ENCODE measurements at regions not wholly inside any gene's neighbourhood (a gene's known extent, or its start where the extent isn't known, plus 50 kb on each side); places are given as distances from the start of the nearest gene placed in this dataset.
A peak's percentile ranks its signal among the peaks of the same experiment; 100 is the strongest.

DNA sequence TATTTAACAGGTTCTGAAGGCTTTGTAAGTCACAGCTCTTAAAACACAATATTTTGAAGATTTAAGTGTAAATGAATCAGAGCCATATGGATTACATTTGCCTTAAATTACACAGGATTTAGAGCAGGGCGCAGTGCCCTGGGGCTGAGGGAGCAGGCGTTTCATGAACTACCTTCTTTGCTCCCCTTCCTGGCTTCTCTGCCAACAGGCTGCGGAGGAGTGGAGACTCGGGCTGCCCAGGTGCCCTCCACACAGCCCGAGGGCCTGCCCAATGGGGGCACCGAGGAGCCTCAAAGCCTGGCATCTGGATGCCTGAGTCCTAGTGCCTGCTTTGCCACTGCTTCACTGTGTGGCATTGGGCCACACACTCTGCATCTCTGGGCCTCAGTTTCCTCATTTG is 90.6 kb upstream of the HAND1 start:
- no peak overlapping the region for H3K4me3 ChIP-seq (ENCODE audit: low read length)
- H3K27me3 ChIP-seq (replicated peaks; ENCODE audit: control insufficient read depth, insufficient read depth, low read length), result peaks cover 29% of the 10 kb centered on the region
- H3K36me3 ChIP-seq (ENCODE audit: control insufficient read depth, insufficient read depth, low read length, severe bottlenecking), result no peaks in the 10 kb centered on the region
- H3K9ac ChIP-seq (ENCODE audit: low read length), result no peak overlapping the region
- H3K9me3 ChIP-seq (ENCODE audit: control insufficient read depth, low read length), result no peaks in the 10 kb centered on the region
- H3K4me1 ChIP-seq (ENCODE audit: control insufficient read depth, insufficient read depth, low read length), result no peaks in the 10 kb centered on the region
- peak; percentile 18 for DNase-seq (ENCODE audit: low read depth)

DNA sequence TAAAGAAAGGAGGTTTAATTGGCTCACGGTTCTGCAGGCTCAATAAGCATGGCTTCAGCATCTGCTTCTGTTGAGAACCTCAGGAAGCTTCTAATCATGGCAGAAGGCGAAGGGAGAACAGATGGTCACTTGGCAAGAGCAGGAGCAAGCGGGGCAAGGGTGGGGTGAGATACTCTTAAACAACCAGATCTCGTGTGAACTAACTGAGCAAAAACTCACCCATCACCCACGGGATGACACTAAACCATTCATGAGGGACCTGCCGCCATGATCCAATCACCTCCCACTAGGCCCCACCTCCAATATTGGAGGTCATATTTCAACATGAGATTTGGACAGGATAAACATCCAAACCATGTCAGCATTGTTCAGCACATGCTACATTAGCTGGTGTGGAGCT is 89.1 kb upstream of the HAND1 start:
- no peaks in the 10 kb centered on the region for H3K36me3 ChIP-seq (ENCODE audit: control insufficient read depth, insufficient read depth, low read length, severe bottlenecking)
- H3K4me3 ChIP-seq (ENCODE audit: low read length), result no peak overlapping the region
- DNase-seq (ENCODE audit: low read depth), result no peak
- H3K27me3 ChIP-seq (replicated peaks; ENCODE audit: control insufficient read depth, insufficient read depth, low read length), result peaks cover 35% of the 10 kb centered on the region
- no peaks in the 10 kb centered on the region for H3K4me1 ChIP-seq (ENCODE audit: control insufficient read depth, insufficient read depth, low read length)
- H3K9me3 ChIP-seq (ENCODE audit: control insufficient read depth, low read length), result peaks cover 6% of the 10 kb centered on the region
- H3K9ac ChIP-seq (ENCODE audit: low read length), result no peak overlapping the region

DNA sequence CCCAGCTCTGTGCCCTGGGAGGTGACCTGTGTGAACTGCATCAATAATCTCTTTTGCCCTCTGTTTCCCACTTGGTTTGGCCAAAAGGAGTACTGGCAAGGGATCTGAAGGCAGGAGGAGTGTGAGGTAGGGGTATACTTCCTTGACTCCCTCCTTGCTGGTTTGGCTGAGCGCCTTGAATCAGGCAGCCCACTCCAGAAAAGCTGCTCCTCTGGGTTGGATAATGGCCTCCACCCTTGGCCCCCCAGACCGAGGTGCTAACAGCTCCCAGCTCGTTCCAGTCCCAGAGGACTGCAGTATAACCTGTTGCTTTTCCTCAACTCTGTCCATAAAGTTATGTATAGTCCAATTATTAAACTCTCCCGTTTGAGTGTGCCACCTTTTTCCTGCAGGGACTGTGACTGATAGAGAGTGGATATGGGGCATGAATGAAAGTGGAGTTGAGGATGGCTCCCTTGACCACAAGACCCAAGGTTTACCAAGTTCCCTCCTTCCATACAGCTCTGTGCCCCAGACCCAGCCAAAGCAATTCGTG is 88.2 kb upstream of the HAND1 start:
- H3K9ac ChIP-seq (ENCODE audit: low read length), result no peak overlapping the region
- no peak for DNase-seq (ENCODE audit: low read depth)

DNA sequence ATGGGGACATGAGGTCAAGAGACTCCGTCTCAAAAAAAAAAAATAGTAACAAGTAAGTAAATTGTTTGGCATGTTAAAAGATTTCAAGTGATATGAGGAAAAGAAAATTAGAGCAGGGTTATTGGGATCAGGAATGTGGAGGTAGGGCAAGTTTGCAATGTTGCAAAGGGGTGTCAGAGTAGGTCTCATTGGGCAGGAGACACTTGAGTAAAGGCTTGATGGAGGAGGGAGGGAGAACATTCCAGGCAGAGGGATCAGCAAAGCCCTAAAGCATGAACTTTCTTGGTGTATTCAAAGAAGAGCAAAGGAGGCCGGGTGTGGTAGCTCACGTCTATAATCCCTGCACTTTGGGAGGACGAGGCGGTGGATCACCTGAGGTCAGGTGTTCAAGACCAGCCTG is 87.1 kb upstream of the HAND1 start:
- DNase-seq (ENCODE audit: low read depth), result no peak
- H3K27me3 ChIP-seq (replicated peaks; ENCODE audit: control insufficient read depth, insufficient read depth, low read length), result peaks cover 30% of the 10 kb centered on the region

More for the DNA sequence above, 88.2 kb upstream of the HAND1 start:
- Histone ChIP-seq H3K9me3 (ENCODE audit: control insufficient read depth, low read length) (peaks cover 10% of the 10 kb centered on the region), H3K27me3 (replicated peaks; ENCODE audit: control insufficient read depth, insufficient read depth, low read length) (peaks cover 35% of the 10 kb centered on the region), H3K4me3 (ENCODE audit: low read length) (no peak overlapping the region), H3K36me3 (ENCODE audit: control insufficient read depth, insufficient read depth, low read length, severe bottlenecking) (no peaks in the 10 kb centered on the region), H3K4me1 (ENCODE audit: control insufficient read depth, insufficient read depth, low read length) (no peaks in the 10 kb centered on the region)

DNA sequence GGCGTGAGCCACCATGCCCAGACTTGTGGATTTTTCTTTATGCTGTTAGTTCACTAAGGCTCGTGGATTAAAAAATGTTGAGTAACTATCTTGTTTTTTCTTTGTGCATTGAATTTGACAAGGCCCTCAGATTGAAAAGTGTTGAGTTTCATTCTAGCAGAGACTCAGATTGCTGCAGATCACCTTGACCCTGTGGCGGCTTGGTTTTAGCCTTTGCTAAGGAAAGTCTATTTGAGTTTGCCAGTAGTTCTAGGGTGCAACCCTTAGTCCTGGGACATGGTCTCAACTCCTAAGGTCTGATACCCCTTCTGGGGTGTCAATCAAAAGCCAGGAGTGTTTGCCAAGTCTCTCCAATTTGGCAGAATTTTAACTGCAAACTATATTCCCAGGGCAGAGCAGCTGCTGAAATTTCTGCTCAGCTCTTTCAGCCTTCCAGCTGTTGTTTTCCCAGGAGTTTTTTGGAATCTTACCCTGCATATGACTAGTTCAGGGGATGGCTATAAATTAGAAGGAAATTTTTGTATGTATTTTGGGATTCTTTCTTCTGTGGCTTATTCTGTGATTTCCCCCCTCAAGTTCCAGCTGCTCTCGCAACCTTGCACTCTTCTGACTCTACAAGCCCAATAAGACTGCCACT is 84.3 kb upstream of the HAND1 start:
- peaks cover 10% of the 10 kb centered on the region for H3K9me3 ChIP-seq (ENCODE audit: control insufficient read depth, low read length)
- H3K4me1 ChIP-seq (ENCODE audit: control insufficient read depth, insufficient read depth, low read length), result no peaks in the 10 kb centered on the region
- DNase-seq (ENCODE audit: low read depth), result no peak
- no peaks in the 10 kb centered on the region for H3K36me3 ChIP-seq (ENCODE audit: control insufficient read depth, insufficient read depth, low read length, severe bottlenecking)
- peaks cover 25% of the 10 kb centered on the region for H3K27me3 ChIP-seq (replicated peaks; ENCODE audit: control insufficient read depth, insufficient read depth, low read length)
- H3K9ac ChIP-seq (ENCODE audit: low read length), result no peak overlapping the region
- H3K4me3 ChIP-seq (ENCODE audit: low read length), result no peak overlapping the region

More for the DNA sequence above, 87.1 kb upstream of the HAND1 start:
- H3K4me1 ChIP-seq (ENCODE audit: control insufficient read depth, insufficient read depth, low read length), result no peaks in the 10 kb centered on the region
- H3K4me3 ChIP-seq (ENCODE audit: low read length), result no peak overlapping the region
- H3K9ac ChIP-seq (ENCODE audit: low read length), result no peak overlapping the region
- no peaks in the 10 kb centered on the region for H3K36me3 ChIP-seq (ENCODE audit: control insufficient read depth, insufficient read depth, low read length, severe bottlenecking)
- H3K9me3 ChIP-seq (ENCODE audit: control insufficient read depth, low read length), result peaks cover 10% of the 10 kb centered on the region

DNA sequence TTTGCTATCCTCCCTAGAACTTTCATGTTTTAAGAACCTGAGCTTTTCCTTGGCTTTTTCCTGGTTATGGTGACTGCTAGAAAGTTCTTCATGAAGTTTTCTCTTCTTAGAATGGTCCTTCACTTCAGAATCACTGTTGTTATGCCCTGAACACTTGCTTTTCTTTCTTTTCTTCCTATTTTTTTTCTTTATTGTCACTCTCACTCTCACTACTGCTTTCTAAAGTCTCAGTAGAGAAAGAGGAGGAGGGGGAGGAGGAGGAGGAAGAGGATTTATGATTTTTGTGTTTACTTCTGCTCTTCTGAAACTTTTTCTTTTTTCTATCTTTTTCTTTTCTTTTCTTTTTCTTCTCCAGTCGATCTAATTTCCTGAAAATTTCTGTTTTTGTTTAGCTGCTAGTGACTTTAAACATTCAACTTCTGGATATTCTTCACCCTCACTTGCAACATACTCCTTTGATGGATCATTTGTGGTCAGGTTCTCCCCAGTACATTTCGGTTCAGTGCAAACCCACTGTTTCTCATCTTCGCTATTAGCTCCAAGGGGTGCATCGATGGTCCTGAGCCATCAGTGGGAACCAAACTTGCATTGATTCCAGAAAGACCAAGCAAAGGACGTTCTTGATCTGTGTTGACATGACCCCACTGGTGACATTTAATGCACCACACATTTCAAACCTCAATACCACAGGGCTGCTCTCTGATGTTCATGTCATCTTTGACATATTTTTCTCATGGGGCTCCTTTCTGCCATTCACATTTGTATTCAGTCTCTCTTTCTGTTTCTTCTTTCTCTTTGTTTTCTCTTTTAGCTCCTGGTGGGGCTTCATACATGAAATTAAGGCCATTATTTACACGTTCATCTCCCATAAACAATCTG is 81.6 kb upstream of the HAND1 start:
- H3K9ac ChIP-seq (ENCODE audit: low read length), result no peak overlapping the region
- no peaks in the 10 kb centered on the region for H3K36me3 ChIP-seq (ENCODE audit: control insufficient read depth, insufficient read depth, low read length, severe bottlenecking)
- H3K4me1 ChIP-seq (ENCODE audit: control insufficient read depth, insufficient read depth, low read length), result no peaks in the 10 kb centered on the region
- no peak for DNase-seq (ENCODE audit: low read depth)
- no peak overlapping the region for H3K4me3 ChIP-seq (ENCODE audit: low read length)
- peaks cover 19% of the 10 kb centered on the region for H3K9me3 ChIP-seq (ENCODE audit: control insufficient read depth, low read length)
- H3K27me3 ChIP-seq (replicated peaks; ENCODE audit: control insufficient read depth, insufficient read depth, low read length), result peaks cover 14% of the 10 kb centered on the region

DNA sequence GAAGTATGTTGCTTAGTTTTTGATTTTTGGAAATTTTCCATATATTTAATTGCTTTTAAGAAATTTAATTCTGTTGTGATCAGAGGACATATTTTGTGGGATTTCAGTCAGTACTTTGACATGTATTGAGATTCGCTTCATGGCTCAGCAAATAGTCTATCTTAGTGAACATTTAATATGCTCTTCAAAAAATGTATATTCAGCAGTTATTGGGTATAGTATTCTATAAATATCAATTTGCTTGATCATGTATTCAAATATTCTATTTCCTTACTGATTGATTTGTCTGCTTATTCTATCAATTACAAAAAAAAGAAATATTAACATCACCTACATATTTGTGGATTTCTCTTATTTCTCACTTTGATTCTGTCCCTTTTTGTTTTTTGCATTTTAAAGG is 79.5 kb upstream of the HAND1 start:
- no peak overlapping the region for H3K9ac ChIP-seq (ENCODE audit: low read length)
- H3K36me3 ChIP-seq (ENCODE audit: control insufficient read depth, insufficient read depth, low read length, severe bottlenecking), result no peaks in the 10 kb centered on the region
- no peak overlapping the region for H3K4me3 ChIP-seq (ENCODE audit: low read length)
- H3K4me1 ChIP-seq (ENCODE audit: control insufficient read depth, insufficient read depth, low read length), result no peaks in the 10 kb centered on the region
- DNase-seq (ENCODE audit: low read depth), result no peak
- H3K27me3 ChIP-seq (replicated peaks; ENCODE audit: control insufficient read depth, insufficient read depth, low read length), result peaks cover 9% of the 10 kb centered on the region
- peaks cover 26% of the 10 kb centered on the region for H3K9me3 ChIP-seq (ENCODE audit: control insufficient read depth, low read length)

DNA sequence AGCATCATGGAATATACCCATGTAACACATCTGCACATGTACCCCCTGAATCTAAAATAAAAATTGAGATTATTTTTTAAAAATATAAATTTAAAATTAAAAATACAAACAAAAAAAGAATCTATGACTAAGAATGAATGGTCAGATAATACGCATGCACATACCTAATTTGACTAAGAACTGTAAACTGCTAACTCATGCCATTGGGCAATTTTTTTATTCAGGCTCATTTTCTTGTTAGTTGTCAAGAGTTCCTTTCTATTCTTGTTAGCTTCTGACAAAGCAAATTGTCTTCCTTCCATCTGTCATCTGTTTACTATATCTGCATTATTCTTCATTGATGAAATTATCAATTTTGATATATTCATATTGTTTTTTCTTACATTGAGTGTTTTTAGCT is 69.5 kb upstream of the HAND1 start:
- H3K27me3 ChIP-seq (replicated peaks; ENCODE audit: control insufficient read depth, insufficient read depth, low read length), result peaks cover 40% of the 10 kb centered on the region
- H3K4me3 ChIP-seq (ENCODE audit: low read length), result no peak overlapping the region
- H3K9me3 ChIP-seq (ENCODE audit: control insufficient read depth, low read length), result no peaks in the 10 kb centered on the region
- no peaks in the 10 kb centered on the region for H3K36me3 ChIP-seq (ENCODE audit: control insufficient read depth, insufficient read depth, low read length, severe bottlenecking)
- H3K4me1 ChIP-seq (ENCODE audit: control insufficient read depth, insufficient read depth, low read length), result peaks cover 3% of the 10 kb centered on the region
- H3K9ac ChIP-seq (ENCODE audit: low read length), result no peak overlapping the region
- DNase-seq (ENCODE audit: low read depth), result no peak

DNA sequence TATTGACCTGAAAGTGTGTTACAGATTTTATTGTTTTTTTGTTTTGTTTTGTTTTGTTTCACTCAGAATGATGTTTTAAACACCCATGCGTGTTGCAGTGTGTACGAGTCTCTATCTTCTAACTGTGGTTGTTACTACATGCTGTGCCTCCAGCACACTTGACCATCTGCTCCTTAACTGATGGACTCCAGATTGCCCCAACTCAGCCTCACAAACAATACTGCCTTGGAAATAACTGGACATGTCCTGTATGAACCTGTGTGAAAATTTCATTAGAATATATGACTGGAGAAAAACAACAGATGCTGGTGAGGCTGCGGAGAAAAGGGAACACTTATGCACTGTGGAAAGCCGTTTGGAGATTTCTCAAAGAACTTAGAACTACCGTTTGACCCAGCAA is 68.7 kb upstream of the HAND1 start:
- Histone ChIP-seq H3K9me3 (ENCODE audit: control insufficient read depth, low read length) (no peaks in the 10 kb centered on the region), H3K9ac (ENCODE audit: low read length) (no peak overlapping the region), H3K4me1 (ENCODE audit: control insufficient read depth, insufficient read depth, low read length) (peaks cover 3% of the 10 kb centered on the region), H3K27me3 (replicated peaks; ENCODE audit: control insufficient read depth, insufficient read depth, low read length) (peaks cover 47% of the 10 kb centered on the region), H3K4me3 (ENCODE audit: low read length) (no peak overlapping the region), H3K36me3 (ENCODE audit: control insufficient read depth, insufficient read depth, low read length, severe bottlenecking) (no peaks in the 10 kb centered on the region)
- DNase-seq (ENCODE audit: low read depth), result no peak

DNA sequence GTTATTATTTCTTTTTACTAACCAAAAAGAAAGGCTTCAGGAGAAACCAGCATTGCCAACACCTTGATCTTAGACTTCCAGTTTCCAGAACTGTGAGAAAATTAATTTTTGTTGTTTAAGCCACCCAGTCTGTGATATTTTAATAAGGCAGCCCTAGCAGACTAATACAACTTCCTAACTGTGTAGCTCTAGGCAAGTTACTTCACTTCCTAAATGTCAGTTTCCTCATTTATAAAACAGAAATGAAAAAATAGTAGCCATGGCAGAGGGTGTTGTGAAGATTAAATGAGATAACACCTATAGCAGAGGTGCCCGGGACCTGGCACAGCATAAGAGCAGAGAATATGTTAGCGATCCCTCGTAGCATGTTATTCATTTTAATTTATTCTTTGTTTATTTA is 66.6 kb upstream of the HAND1 start:
- no peak overlapping the region for H3K9ac ChIP-seq (ENCODE audit: low read length)
- H3K4me1 ChIP-seq (ENCODE audit: control insufficient read depth, insufficient read depth, low read length), result peaks cover 3% of the 10 kb centered on the region
- no peaks in the 10 kb centered on the region for H3K36me3 ChIP-seq (ENCODE audit: control insufficient read depth, insufficient read depth, low read length, severe bottlenecking)
- H3K4me3 ChIP-seq (ENCODE audit: low read length), result no peak overlapping the region
- no peaks in the 10 kb centered on the region for H3K9me3 ChIP-seq (ENCODE audit: control insufficient read depth, low read length)
- peaks cover 57% of the 10 kb centered on the region for H3K27me3 ChIP-seq (replicated peaks; ENCODE audit: control insufficient read depth, insufficient read depth, low read length)
- no peak for DNase-seq (ENCODE audit: low read depth)

DNA sequence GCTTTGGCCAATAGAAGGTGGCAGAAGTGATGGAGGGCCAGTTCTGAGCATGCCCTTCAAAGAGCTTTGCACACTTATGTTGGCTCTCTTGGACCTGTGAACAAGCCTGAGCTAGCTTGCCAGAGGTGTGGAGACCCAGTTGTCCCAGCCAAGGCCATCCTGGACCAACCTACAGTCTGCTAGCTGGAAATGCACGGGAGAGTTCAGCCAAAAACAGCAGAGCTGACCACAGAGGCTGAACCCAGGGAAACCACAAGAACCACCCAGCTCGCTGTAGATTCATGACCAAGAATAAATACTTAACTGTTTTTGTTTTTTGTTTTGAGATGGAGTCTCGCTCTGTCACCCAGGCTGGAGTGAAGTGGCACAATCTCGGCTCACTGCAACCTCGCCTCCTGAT is 65.4 kb upstream of the HAND1 start:
- Histone ChIP-seq H3K4me3 (ENCODE audit: low read length) (no peak overlapping the region), H3K4me1 (ENCODE audit: control insufficient read depth, insufficient read depth, low read length) (peaks cover 9% of the 10 kb centered on the region), H3K36me3 (ENCODE audit: control insufficient read depth, insufficient read depth, low read length, severe bottlenecking) (no peaks in the 10 kb centered on the region), H3K27me3 (replicated peaks; ENCODE audit: control insufficient read depth, insufficient read depth, low read length) (peaks cover 64% of the 10 kb centered on the region), H3K9ac (ENCODE audit: low read length) (no peak overlapping the region), H3K9me3 (ENCODE audit: control insufficient read depth, low read length) (no peaks in the 10 kb centered on the region)
- no peak for DNase-seq (ENCODE audit: low read depth)

Measured in adipocyte (in vitro differentiated cells).